H1 (cell line): ENCODE measurements at regions not wholly inside any gene's neighbourhood (a gene's known extent, or its start where the extent isn't known, plus 50 kb on each side); places are given as distances from the start of the nearest gene placed in this dataset.
"Not testable (repeated sequence)": the region's sequence is repeated elsewhere in the genome, so short reads cannot be mapped to it uniquely, and the experiment has no call there.

ENCODE experiments used
- CTCF ChIA-PET: fragments of 300-600 bp; sonication (Branson Sonifier 250); formaldehyde crosslinking; loops from one replicate; lab custom pipeline; 2021; ENCODE audit not compliant: partially characterized antibody; lab: Charles Lee
- POLR2A ChIA-PET: fragments of 300-600 bp; sonication (Branson Sonifier 250); formaldehyde crosslinking; loops from one replicate; lab custom pipeline; 2021; ENCODE audit warnings: inconsistent platforms; ENCODE audit not compliant: partially characterized antibody; lab: Charles Lee
- DNase-seq, 2 experiments: peaks; one replicate each; pipeline versions ENCODE4 v3.0.0 to v3.0.0-alpha.2; 2010 to 2022; ENCODE audit warnings: low spot score in 2 of 2, low read depth in 1 of 2, mixed read lengths in 1 of 2
- FAIRE-seq: peaks from 2 replicates; lab custom pipeline; 2011; peaks lifted over from hg19 to GRCh38; lab: Jason Lieb, UNC
- H2AFZ ChIP-seq: 2 replicates; pipeline ENCODE4 v1.8.1; 2012; ENCODE audit warnings: low read length, inconsistent platforms
- H2AK5ac ChIP-seq: 2 replicates; pipeline ENCODE4 v1.6.1; 2013; ENCODE audit warnings: low read depth, low read length
- H2BK120ac ChIP-seq: replicated peaks from 2 replicates; pipeline ENCODE3; 2013; ENCODE audit warnings: low read depth, low read length, inconsistent platforms
- H2BK12ac ChIP-seq: 2 replicates; pipeline ENCODE4 v1.6.1; 2013; ENCODE audit warnings: low read depth, low read length
- H2BK15ac ChIP-seq: 2 replicates; pipeline ENCODE4 v1.6.1; 2013; ENCODE audit warnings: low read length
- H2BK20ac ChIP-seq: 2 replicates; pipeline ENCODE4 v1.6.1; 2013; ENCODE audit warnings: low read length
- H2BK5ac ChIP-seq: 2 replicates; pipeline ENCODE4 v1.6.1; 2013; ENCODE audit warnings: low read depth, low read length
- H3K14ac ChIP-seq: 2 replicates; pipeline ENCODE4 v1.6.1; 2013; ENCODE audit warnings: inconsistent platforms; ENCODE audit not compliant: insufficient read length
- H3K18ac ChIP-seq: 2 replicates; pipeline ENCODE4 v1.6.1; 2013; ENCODE audit warnings: low read length; ENCODE audit errors: extremely low read depth
- H3K23ac ChIP-seq: 2 replicates; pipeline ENCODE4 v1.6.1; 2013; ENCODE audit warnings: inconsistent platforms; ENCODE audit not compliant: insufficient read length
- H3K23me2 ChIP-seq: 2 replicates; pipeline ENCODE4 v1.6.1; 2013; ENCODE audit warnings: low read depth, low read length
- H3K27ac ChIP-seq: 2 replicates; pipeline ENCODE4 v1.6.1; 2011; ENCODE audit warnings: low read depth, low read length, inconsistent platforms
- H3K27me3 ChIP-seq, 4 experiments: replicated peaks in 1 of 4; 1 replicate in 1 of 4; 2 replicates in 3 of 4; pipeline versions ENCODE4 v1.6.1 to v1.8.1; 2011 to 2013; ENCODE audit warnings: low read length in 3 of 4, mild to moderate bottlenecking in 3 of 4, inconsistent platforms in 2 of 4, mixed read lengths in 2 of 4, moderate library complexity in 1 of 4; ENCODE audit not compliant: control insufficient read depth in 3 of 4, insufficient read depth in 3 of 4; ENCODE audit errors: extremely low read depth in 1 of 4
- H3K36me3 ChIP-seq, 4 experiments: 2 replicates each; pipeline versions ENCODE4 v1.6.1 to v1.8.1; 2011 to 2013; ENCODE audit warnings: mild to moderate bottlenecking in 4 of 4, low read length in 3 of 4, moderate library complexity in 2 of 4, control low read depth in 1 of 4, inconsistent platforms in 1 of 4; ENCODE audit not compliant: insufficient read depth in 4 of 4, control insufficient read depth in 2 of 4
- H3K4ac ChIP-seq: replicated peaks from 2 replicates; pipeline ENCODE3; 2013; ENCODE audit warnings: low read length, low read depth, mixed read lengths, inconsistent platforms; ENCODE audit not compliant: insufficient read length
- H3K4me1 ChIP-seq, 4 experiments: replicated peaks in 1 of 4; 1 replicate in 1 of 4; 2 replicates in 3 of 4; pipeline versions ENCODE4 v1.6.1 to v1.8.1; 2011 to 2013; ENCODE audit warnings: low read length in 3 of 4, inconsistent platforms in 2 of 4, mixed read lengths in 1 of 4; ENCODE audit not compliant: insufficient read depth in 4 of 4, control insufficient read depth in 3 of 4
- H3K4me2 ChIP-seq, 2 experiments: 2 replicates each; pipeline versions ENCODE4 v1.6.1 to v1.8.1; 2011 to 2013; ENCODE audit warnings: low read depth in 2 of 2, low read length in 2 of 2, control low read depth in 1 of 2, inconsistent platforms in 1 of 2, mild to moderate bottlenecking in 1 of 2; ENCODE audit not compliant: insufficient read depth in 1 of 2
- H3K4me3 ChIP-seq, 4 experiments: fragments of 200-600, 300-600 bp in 1 of 4; sonication (generic), shearing (Covaris generic), sonication (Bioruptor Twin) in 1 of 4; 2 replicates each; pipeline versions ENCODE4 v1.5.1 to v1.8.1; 2011 to 2016; ENCODE audit warnings: low read length in 4 of 4, low read depth in 3 of 4, control low read depth in 2 of 4, inconsistent platforms in 2 of 4, mild to moderate bottlenecking in 2 of 4, mixed read lengths in 1 of 4, moderate library complexity in 1 of 4; ENCODE audit not compliant: insufficient read depth in 2 of 4; ENCODE audit errors: extremely low read depth in 1 of 4
- H3K56ac ChIP-seq: replicated peaks from 2 replicates; pipeline ENCODE3; 2013; ENCODE audit warnings: low read depth, mild to moderate bottlenecking, mixed read lengths, low read length, inconsistent platforms; ENCODE audit not compliant: insufficient read length
- H3K79me1 ChIP-seq: 2 replicates; pipeline ENCODE4 v1.6.1; 2013; ENCODE audit warnings: low read depth, low read length, control low read depth
- H3K79me2 ChIP-seq, 2 experiments: 2 replicates each; pipeline versions ENCODE4 v1.6.1 to v1.8.1; 2012 to 2013; ENCODE audit warnings: low read length in 2 of 2, mild to moderate bottlenecking in 2 of 2, inconsistent platforms in 1 of 2; ENCODE audit not compliant: insufficient read depth in 2 of 2, control insufficient read depth in 1 of 2
- H3K9ac ChIP-seq, 4 experiments: replicated peaks in 1 of 4; 1 replicate in 1 of 4; 2 replicates in 3 of 4; pipeline versions ENCODE4 v1.6.1 to v1.8.1; 2011 to 2013; ENCODE audit warnings: low read depth in 3 of 4, low read length in 3 of 4, control low read depth in 2 of 4, mild to moderate bottlenecking in 2 of 4, moderate library complexity in 2 of 4, inconsistent platforms in 1 of 4; ENCODE audit errors: extremely low read depth in 1 of 4
- H3K9me3 ChIP-seq, 2 experiments: 2 replicates each; pipeline versions ENCODE4 v1.6.1 to v1.8.1; 2012 to 2013; ENCODE audit warnings: mild to moderate bottlenecking in 2 of 2, moderate library complexity in 2 of 2, control low read depth in 1 of 2, inconsistent platforms in 1 of 2, low read depth in 1 of 2, low read length in 1 of 2, mixed read lengths in 1 of 2; ENCODE audit not compliant: insufficient read depth in 2 of 2
- H4K20me1 ChIP-seq, 2 experiments: replicated peaks in 1 of 2; 2 replicates each; pipeline versions ENCODE3 to v1.8.1; 2011 to 2013; ENCODE audit warnings: inconsistent platforms in 2 of 2, low read length in 2 of 2, mild to moderate bottlenecking in 1 of 2; ENCODE audit not compliant: insufficient read depth in 2 of 2, control insufficient read depth in 1 of 2
- H4K5ac ChIP-seq: 2 replicates; pipeline ENCODE4 v1.6.1; 2013; ENCODE audit warnings: low read length, low read depth, mixed read lengths, inconsistent platforms; ENCODE audit not compliant: insufficient read length
- H4K8ac ChIP-seq: 2 replicates; pipeline ENCODE4 v1.8.0; 2013; ENCODE audit warnings: mild to moderate bottlenecking, moderate library complexity, low read length, inconsistent platforms; ENCODE audit not compliant: insufficient read depth; ENCODE audit errors: extremely low read depth
- H4K91ac ChIP-seq: replicated peaks from 2 replicates; pipeline ENCODE3; 2013; ENCODE audit warnings: low read length, mixed read lengths, inconsistent platforms; ENCODE audit not compliant: insufficient read length
- RAD21 ChIP-seq, 2 experiments: IDR thresholded peaks in 1 of 2; conservative IDR thresholded peaks in 1 of 2; 2 replicates each; pipeline ENCODE4 v1.6.1; 2011; ENCODE audit warnings: low read depth in 2 of 2, low read length in 2 of 2, improper control_type of control experiment in 1 of 2, inconsistent platforms in 1 of 2, mild to moderate bottlenecking in 1 of 2, moderate library complexity in 1 of 2
- WGBS, 2 experiments: shearing (Covaris generic) in 1 of 2; methylation state at CpG; one replicate each; pipeline versions ENCODE4 v1.1.6 to v1.1.7; 2013 to 2015; ENCODE audit warnings: low lambda C conversion rate in 2 of 2, mixed read lengths in 2 of 2, inconsistent platforms in 1 of 2, low coverage in 1 of 2, missing lambda C conversion rate in 1 of 2; ENCODE audit not compliant: insufficient replicate concordance in 2 of 2, insufficient coverage in 1 of 2, insufficient read length in 1 of 2; ENCODE audit errors: extremely low coverage in 1 of 2, missing lambda C conversion rate in 1 of 2; 5-methylcytosine and 5-hydroxymethylcytosine counted together

DNA sequence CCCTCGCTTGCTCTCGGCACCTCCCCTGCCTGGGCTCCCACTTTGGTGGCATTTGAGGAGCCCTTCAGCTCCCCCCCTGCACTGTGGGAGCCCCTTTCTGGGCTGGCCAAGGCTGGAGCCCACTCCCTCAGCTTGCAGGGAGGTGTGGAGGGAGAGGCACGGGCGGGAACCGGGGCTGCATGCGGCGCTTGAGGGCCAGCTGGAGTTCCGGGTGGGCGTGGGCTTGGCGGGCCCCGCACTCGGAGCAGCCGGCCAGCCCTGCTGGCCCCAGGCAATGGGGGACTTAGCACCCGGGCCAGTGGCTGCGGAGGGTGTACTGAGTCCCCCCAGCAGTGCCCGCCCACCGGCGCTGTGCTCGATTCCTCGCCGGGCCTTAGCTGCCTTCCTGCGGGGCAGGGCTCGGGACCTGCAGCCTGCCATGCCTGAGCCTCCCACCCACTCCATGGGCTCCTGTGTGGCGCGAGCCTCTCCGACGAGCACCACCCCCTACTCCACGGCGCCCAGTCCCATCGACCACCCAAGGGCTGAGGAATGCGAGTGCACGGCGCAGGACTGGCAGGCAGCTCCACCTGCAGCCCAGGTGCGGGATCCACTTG is 730.0 kb upstream of the SEMA6A start:
- H2BK20ac ChIP-seq, H3K4me1 ChIP-seq, H3K79me2 ChIP-seq, H3K18ac ChIP-seq, H2AFZ ChIP-seq, H2BK15ac ChIP-seq, H4K20me1 ChIP-seq, H3K27me3 ChIP-seq, H3K4ac ChIP-seq, H3K9me3 ChIP-seq, H2BK12ac ChIP-seq, H2BK5ac ChIP-seq, POLR2A ChIA-PET, H4K91ac ChIP-seq, H3K23me2 ChIP-seq, H3K14ac ChIP-seq, H3K27ac ChIP-seq, H3K36me3 ChIP-seq, H2AK5ac ChIP-seq, H4K8ac ChIP-seq, H2BK120ac ChIP-seq, H3K56ac ChIP-seq, H3K23ac ChIP-seq, H3K4me2 ChIP-seq, DNase-seq, H4K5ac ChIP-seq, H3K9ac ChIP-seq, FAIRE-seq, H3K4me3 ChIP-seq, H3K79me1 ChIP-seq: not testable (repeated sequence)
- CTCF ChIA-PET, result interaction anchor here (0.6 to 1.6 kb wide), 3 partner anchors 22 to 52 kb away, joined by 3 to 5 read pairs (median 3); no protein-coding TSS in a partner anchor
- WGBS, 2 experiments, result 97% methylated on average over 24 of the region's 34 CpGs; no CpG with 5 or more reads in 1 of the 2 experiments
- peak in 1 of 2 experiments; percentile 4; a peak in 1 of 4 replicates for TF ChIP-seq RAD21 (IDR thresholded peaks at IDR 0.05 in 1 of 2, conservative IDR thresholded peaks at IDR 0.05 in 1 of 2; ENCODE audit: low read depth in 2 of 2, low read length in 2 of 2)
